Spleen (tissue), 11 donors: ENCODE measurements at regions not wholly inside any gene's neighbourhood (a gene's known extent, or its start where the extent isn't known, plus 50 kb on each side); places are given as distances from the start of the nearest gene placed in this dataset.

Experiments used
- DNase-seq: peaks from one replicate; pipeline ENCODE4 v3.0.0-alpha.2; 2020
- H3K27ac ChIP-seq, 8 donors: fragments of 200-600 bp; sonication (generic) in 7 of 8; 1 replicate in 4 of 8; 2 replicates in 4 of 8; pipeline versions ENCODE4 v1.5.0 to v1.8.0; 2016 to 2021; ENCODE audit warnings: inconsistent platforms in 4 of 8, mild to moderate bottlenecking in 4 of 8, moderate library complexity in 1 of 8
- H3K27me3 ChIP-seq, 7 donors: fragments of 200-600 bp; sonication (generic) in 6 of 7; replicated peaks in 1 of 7; 1 replicate in 4 of 7; 2 replicates in 3 of 7; pipeline versions ENCODE4 v1.5.0 to v1.8.0; 2016 to 2021; ENCODE audit warnings: inconsistent platforms in 3 of 7, mild to moderate bottlenecking in 1 of 7
- H3K36me3 ChIP-seq, 6 donors: fragments of 200-600 bp; sonication (generic) in 5 of 6; 1 replicate in 4 of 6; 2 replicates in 2 of 6; pipeline versions ENCODE4 v1.5.0 to v1.8.0; 2016 to 2021; ENCODE audit warnings: inconsistent platforms in 2 of 6
- H3K4me1 ChIP-seq, 6 donors: fragments of 200-600 bp; sonication (generic) in 5 of 6; 1 replicate in 3 of 6; 2 replicates in 3 of 6; pipeline versions ENCODE4 v1.5.0 to v1.8.0; 2016 to 2021; ENCODE audit warnings: inconsistent platforms in 3 of 6
- H3K4me3 ChIP-seq, 8 donors: fragments of 200-600 bp; sonication (generic) in 7 of 8; 1 replicate in 4 of 8; 2 replicates in 4 of 8; pipeline versions ENCODE4 v1.5.0 to v1.8.0; 2016 to 2021; ENCODE audit warnings: inconsistent platforms in 4 of 8, mild to moderate bottlenecking in 4 of 8, moderate library complexity in 2 of 8
- H3K9me3 ChIP-seq, 8 donors: fragments of 200-600 bp; sonication (generic) in 7 of 8; 1 replicate in 4 of 8; 2 replicates in 4 of 8; pipeline versions ENCODE4 v1.5.0 to v1.8.0; 2016 to 2021; ENCODE audit warnings: inconsistent platforms in 4 of 8
- POLR2A ChIP-seq, 3 donors: fragments of 450-650 bp; IDR thresholded peaks; one replicate each; pipeline ENCODE4 v1.5.1; 2017; ENCODE audit warnings: antibody characterized with exemption in 3 of 3, mild to moderate bottlenecking in 1 of 3
- POLR2AphosphoS5 ChIP-seq, 3 donors: sonication (generic); formaldehyde crosslinking; IDR thresholded peaks; one replicate each; pipeline ENCODE4 v1.5.1; 2017; ENCODE audit warnings: antibody characterized with exemption in 3 of 3
- WGBS, 5 donors: extraction: QIAGEN DNeasy Blood & Tissue Kit in 3 of 5; methylation state at CpG; one replicate each; pipeline versions ENCODE4 v1.1.5 to v1.1.7; 2013 to 2018; 5-methylcytosine and 5-hydroxymethylcytosine counted together
- intact Hi-C: fragments of 100-400 bp; cut with DNase I; formaldehyde crosslinking; loops from one replicate; pipeline ENCODE4 v1.15.0; 2023; ENCODE audit warnings: low total_unique reads
- TF ChIP-seq, protein P1 (sequence below), 11 experiments: fragments of 200-600 bp in 7 of 11; fragments of 450-650 bp in 4 of 11; sonication (generic) in 4 of 11; IDR thresholded peaks in 8 of 11; conservative IDR thresholded peaks in 3 of 11; 1 replicate in 7 of 11; 2 replicates in 4 of 11; pipeline versions ENCODE4 v1.4.0 to v1.8.0; 2016 to 2021; ENCODE audit warnings: antibody characterized with exemption in 11 of 11, inconsistent platforms in 4 of 11, mild to moderate bottlenecking in 1 of 11
- donor health status: healthy with polysubstance abuse.
- donor health status: DM: no; HTN: no; CAD: no; lungs with moderate emphysema.
- donor health status: DM: no; HTN: no; CAD: no.
- donor health status: Bipolar disorder and iron deficiency.
- donor health status: healthy.
- donor health status: DM: no; HTN: no; CAD: no.
- donor health status: DM: yes; HTN: yes; CAD: no.

DNA sequence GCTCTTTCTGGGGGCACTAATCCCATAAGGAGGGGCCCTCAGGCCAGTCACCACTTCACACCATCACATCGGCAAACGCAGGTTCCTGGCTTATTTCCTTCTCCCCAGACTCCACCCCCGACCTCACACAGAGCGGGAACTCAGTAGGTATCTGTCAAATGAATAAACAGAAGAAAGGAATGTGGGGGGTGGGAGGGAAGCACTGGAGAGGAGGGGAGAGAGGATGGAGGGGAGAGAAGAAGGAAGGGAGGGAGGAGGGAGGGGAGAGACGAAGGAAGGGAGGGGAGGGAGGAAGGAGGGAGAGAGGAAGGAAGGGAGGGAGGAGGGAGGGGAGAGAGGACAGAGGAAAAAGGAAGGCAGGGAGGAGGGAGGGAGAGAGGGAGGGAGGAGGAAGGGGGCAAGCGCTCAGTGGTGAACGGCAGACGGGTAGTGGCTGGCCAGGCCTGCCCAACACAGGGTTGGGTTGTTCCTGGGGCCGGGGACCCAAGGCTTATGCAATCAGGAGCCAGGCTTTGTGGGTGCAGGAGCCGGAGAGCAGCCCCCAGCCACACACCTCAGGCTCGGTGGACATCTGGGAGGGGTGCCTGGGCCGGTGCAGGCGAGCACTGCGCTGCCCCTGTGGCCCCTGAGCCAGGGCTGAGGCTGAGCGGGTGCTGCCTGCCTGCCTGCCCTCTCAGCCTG lies 52.6 kb upstream of the FBRSL1 start:
- peaks cover 5 to 68% (median 45%) of the 10 kb centered on the region in 6 donors for H3K4me1 ChIP-seq

DNA sequence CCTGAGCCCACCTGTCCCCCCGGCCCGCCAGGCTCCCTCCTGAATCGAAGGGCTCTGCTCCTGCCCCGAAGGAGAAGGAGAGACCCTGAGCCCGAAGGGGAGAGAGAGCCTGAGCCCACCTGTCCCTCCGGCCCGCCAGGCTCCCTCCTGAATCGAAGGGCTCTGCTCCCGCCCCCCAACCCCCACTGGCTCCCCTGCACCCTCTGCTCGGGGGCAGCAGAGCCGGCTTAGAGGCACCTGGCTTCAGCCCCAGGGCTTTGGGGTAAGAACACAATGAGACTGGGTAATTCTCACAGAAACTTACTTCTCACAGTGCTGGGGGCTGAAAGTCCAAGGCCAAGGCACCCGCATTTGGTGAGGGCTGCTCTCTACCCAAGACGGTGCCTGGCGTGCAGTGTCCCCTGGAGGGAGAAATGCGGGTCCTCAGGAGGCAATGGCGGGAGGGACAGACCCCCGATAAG lies 53.1 kb upstream of the FBRSL1 start:
- intact Hi-C loops = no loop called here
- H3K4me1 ChIP-seq = peaks cover 5 to 68% (median 45%) of the 10 kb centered on the region in 6 donors
- DNase-seq = peak; percentile 72

More for the DNA sequence above, 52.6 kb upstream of the FBRSL1 start:
- intact Hi-C loops = no loop called here
- no peak overlapping the region for H3K4me3 ChIP-seq
- H3K36me3 ChIP-seq = no peaks in the 10 kb centered on the region
- TF ChIP-seq POLR2AphosphoS5 (IDR thresholded peaks at IDR 0.05) (no peak), POLR2A (IDR thresholded peaks at IDR 0.05) (no peak)
- TF ChIP-seq, protein P1, sequence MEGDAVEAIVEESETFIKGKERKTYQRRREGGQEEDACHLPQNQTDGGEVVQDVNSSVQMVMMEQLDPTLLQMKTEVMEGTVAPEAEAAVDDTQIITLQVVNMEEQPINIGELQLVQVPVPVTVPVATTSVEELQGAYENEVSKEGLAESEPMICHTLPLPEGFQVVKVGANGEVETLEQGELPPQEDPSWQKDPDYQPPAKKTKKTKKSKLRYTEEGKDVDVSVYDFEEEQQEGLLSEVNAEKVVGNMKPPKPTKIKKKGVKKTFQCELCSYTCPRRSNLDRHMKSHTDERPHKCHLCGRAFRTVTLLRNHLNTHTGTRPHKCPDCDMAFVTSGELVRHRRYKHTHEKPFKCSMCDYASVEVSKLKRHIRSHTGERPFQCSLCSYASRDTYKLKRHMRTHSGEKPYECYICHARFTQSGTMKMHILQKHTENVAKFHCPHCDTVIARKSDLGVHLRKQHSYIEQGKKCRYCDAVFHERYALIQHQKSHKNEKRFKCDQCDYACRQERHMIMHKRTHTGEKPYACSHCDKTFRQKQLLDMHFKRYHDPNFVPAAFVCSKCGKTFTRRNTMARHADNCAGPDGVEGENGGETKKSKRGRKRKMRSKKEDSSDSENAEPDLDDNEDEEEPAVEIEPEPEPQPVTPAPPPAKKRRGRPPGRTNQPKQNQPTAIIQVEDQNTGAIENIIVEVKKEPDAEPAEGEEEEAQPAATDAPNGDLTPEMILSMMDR (IDR thresholded peaks at IDR 0.05 in 8 of 11, conservative IDR thresholded peaks at IDR 0.05 in 3 of 11) = no peak
- peak; percentile 71 for DNase-seq
- no peak overlapping the region for H3K27ac ChIP-seq
- 13 to 29% (median 17%) methylated on average over 14 to 15 of the region's 15 CpGs for WGBS, 5 donors
- H3K9me3 ChIP-seq = no peaks in the 10 kb centered on the region
- H3K27me3 ChIP-seq = peaks cover 0 to 19% (median 0%) of the 10 kb centered on the region in 7 donors

DNA sequence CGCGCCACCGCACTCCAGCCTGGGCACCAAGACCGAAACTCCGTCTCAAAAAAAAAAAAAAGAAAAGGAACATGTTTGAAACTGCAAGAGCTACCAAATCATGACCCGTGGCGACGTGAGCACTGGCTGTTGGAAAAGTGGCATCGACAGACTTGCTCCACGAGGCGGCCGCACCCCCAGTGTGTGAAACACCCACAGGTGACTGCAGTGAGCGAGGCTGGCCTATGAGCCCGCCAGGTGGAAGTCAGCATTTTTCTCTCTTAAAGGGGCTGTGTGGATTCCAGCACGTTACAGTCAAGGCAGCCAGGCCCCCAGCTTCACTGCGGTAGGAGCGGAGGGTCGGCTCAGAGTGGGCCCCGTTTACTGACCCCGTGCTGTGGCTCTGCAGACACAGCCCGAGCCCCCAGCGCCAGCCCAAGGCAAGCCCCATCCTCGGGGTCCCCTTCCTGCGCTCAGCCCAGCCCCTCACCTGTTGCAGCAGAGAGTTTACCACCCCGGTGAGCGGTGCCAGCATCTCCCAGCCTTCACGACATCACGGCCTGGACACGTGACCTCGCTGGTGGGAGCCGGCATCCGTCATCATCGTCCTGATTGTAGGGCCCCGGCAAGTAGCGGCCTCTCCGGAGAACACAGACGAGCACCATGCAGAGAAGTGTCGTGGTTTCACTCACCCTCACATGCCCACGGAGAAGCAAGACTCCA lies 54.3 kb upstream of the FBRSL1 start:
- Histone ChIP-seq H3K4me3 (no peak overlapping the region), H3K9me3 (no peaks in the 10 kb centered on the region), H3K27ac (no peak overlapping the region), H3K27me3 (peaks cover 0 to 19% (median 0%) of the 10 kb centered on the region in 7 donors), H3K36me3 (no peaks in the 10 kb centered on the region), H3K4me1 (peaks cover 7 to 71% (median 51%) of the 10 kb centered on the region in 6 donors)
- TF ChIP-seq, protein P1 (IDR thresholded peaks at IDR 0.05 in 8 of 11, conservative IDR thresholded peaks at IDR 0.05 in 3 of 11) = no peak
- no peak for TF ChIP-seq POLR2AphosphoS5 (IDR thresholded peaks at IDR 0.05)
- TF ChIP-seq POLR2A (IDR thresholded peaks at IDR 0.05) = no peak
- intact Hi-C loops = no loop called here
- peak; percentile 71 for DNase-seq
- 93 to 95% (median 94%) methylated on average over 37 to 39 of the region's 39 CpGs for WGBS, 5 donors

More for the DNA sequence above, 53.1 kb upstream of the FBRSL1 start:
- Histone ChIP-seq H3K27ac (no peak overlapping the region), H3K9me3 (no peaks in the 10 kb centered on the region), H3K27me3 (peaks cover 0 to 19% (median 0%) of the 10 kb centered on the region in 7 donors), H3K36me3 (no peaks in the 10 kb centered on the region), H3K4me3 (no peak overlapping the region)
- no peak for TF ChIP-seq POLR2A (IDR thresholded peaks at IDR 0.05)
- no peak for TF ChIP-seq POLR2AphosphoS5 (IDR thresholded peaks at IDR 0.05)
- TF ChIP-seq, protein P1 (IDR thresholded peaks at IDR 0.05 in 8 of 11, conservative IDR thresholded peaks at IDR 0.05 in 3 of 11) = no peak
- 71 to 79% (median 74%) methylated on average over 9 to 17 of the region's 17 CpGs for WGBS, 5 donors
